ENCODE measurements at regions not wholly inside any gene's neighbourhood (a gene's known extent, or its start where the extent isn't known, plus 50 kb on each side); places are given as distances from the start of the nearest gene placed in this dataset.

DNA sequence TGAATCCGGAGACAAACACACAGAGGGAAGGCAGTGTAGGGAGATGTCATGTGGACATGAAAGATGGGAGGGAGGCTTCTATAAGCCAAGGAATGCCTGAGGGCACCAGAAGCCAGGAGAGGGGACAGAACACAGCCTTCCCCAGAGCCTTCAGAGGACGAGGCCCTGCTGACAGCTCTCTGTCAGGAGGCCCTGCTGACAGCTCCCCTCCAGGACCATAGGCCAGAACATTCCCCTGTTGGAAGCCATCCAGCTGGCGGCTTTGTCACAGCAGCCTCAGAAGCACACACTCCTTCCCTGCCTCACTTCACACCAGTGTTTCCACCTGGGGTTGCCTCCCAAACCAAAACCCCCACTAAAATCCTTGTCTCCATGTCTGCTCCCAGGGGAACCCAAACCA lies 171.3 kb upstream of the ID2 start:
- H3K27me3 Mint-ChIP-seq (ENCODE audit: unreplicated experiment) = peaks cover 2% of the 10 kb centered on the region

DNA sequence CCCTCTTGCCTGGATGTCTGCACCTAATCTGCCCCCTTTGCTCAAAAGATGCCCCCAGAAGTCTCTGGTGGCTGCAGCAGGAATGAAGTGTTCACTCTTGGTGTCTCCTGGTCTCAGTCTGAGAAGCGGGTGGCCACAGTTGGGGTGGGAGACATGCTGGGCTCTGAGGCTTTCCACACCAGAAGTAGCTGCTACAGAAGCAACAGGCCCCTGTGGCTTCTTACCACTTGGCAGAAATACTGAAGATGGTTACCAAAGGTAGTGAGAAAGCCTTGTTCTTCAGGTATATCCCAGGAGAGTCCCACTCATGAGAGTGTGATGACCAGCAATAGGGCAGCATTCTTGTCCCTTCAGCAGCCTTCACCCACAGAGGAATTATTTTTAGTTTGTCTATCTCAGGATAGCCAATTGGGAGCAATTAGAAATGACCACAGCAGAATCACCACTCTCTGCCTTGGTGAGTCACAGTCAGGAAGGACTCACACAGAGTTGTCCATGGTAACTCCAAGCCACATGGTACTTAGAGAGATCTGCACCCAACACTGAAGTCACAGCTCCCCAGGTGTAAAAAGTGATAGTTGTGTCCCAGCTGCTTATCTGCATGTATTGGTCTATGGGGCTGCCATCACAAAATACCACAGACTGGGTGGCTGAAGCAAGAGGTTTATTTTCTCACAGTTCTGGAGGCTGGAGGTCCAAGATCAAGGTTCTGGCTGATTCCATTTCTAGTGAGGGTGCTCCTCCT lies 169.8 kb upstream of the ID2 start:
- TF ChIP-seq, protein P1, sequence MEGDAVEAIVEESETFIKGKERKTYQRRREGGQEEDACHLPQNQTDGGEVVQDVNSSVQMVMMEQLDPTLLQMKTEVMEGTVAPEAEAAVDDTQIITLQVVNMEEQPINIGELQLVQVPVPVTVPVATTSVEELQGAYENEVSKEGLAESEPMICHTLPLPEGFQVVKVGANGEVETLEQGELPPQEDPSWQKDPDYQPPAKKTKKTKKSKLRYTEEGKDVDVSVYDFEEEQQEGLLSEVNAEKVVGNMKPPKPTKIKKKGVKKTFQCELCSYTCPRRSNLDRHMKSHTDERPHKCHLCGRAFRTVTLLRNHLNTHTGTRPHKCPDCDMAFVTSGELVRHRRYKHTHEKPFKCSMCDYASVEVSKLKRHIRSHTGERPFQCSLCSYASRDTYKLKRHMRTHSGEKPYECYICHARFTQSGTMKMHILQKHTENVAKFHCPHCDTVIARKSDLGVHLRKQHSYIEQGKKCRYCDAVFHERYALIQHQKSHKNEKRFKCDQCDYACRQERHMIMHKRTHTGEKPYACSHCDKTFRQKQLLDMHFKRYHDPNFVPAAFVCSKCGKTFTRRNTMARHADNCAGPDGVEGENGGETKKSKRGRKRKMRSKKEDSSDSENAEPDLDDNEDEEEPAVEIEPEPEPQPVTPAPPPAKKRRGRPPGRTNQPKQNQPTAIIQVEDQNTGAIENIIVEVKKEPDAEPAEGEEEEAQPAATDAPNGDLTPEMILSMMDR (IDR thresholded peaks at IDR 0.05; ENCODE audit: partially characterized antibody, unreplicated experiment) = no peak
- Mint-ChIP-seq H3K36me3 (ENCODE audit: unreplicated experiment) (peaks cover 16% of the 10 kb centered on the region), H3K27ac (ENCODE audit: unreplicated experiment) (no peak overlapping the region), H3K9me3 (ENCODE audit: unreplicated experiment) (peaks cover 11% of the 10 kb centered on the region), H3K27me3 (ENCODE audit: unreplicated experiment) (peaks cover 2% of the 10 kb centered on the region), H3K4me1 (ENCODE audit: low read depth, unreplicated experiment) (no peaks in the 10 kb centered on the region), H3K4me3 (ENCODE audit: unreplicated experiment) (no peak overlapping the region)
- no peak for DNase-seq

More for the DNA sequence above, 171.3 kb upstream of the ID2 start:
- no peak overlapping the region for H3K4me3 Mint-ChIP-seq (ENCODE audit: unreplicated experiment)
- TF ChIP-seq, protein P1 (IDR thresholded peaks at IDR 0.05; ENCODE audit: partially characterized antibody, unreplicated experiment) = no peak
- H3K9me3 Mint-ChIP-seq (ENCODE audit: unreplicated experiment) = peaks cover 11% of the 10 kb centered on the region
- peaks cover 16% of the 10 kb centered on the region for H3K36me3 Mint-ChIP-seq (ENCODE audit: unreplicated experiment)
- no peaks in the 10 kb centered on the region for H3K4me1 Mint-ChIP-seq (ENCODE audit: low read depth, unreplicated experiment)
- H3K27ac Mint-ChIP-seq (ENCODE audit: unreplicated experiment) = no peak overlapping the region
- DNase-seq = no peak

DNA sequence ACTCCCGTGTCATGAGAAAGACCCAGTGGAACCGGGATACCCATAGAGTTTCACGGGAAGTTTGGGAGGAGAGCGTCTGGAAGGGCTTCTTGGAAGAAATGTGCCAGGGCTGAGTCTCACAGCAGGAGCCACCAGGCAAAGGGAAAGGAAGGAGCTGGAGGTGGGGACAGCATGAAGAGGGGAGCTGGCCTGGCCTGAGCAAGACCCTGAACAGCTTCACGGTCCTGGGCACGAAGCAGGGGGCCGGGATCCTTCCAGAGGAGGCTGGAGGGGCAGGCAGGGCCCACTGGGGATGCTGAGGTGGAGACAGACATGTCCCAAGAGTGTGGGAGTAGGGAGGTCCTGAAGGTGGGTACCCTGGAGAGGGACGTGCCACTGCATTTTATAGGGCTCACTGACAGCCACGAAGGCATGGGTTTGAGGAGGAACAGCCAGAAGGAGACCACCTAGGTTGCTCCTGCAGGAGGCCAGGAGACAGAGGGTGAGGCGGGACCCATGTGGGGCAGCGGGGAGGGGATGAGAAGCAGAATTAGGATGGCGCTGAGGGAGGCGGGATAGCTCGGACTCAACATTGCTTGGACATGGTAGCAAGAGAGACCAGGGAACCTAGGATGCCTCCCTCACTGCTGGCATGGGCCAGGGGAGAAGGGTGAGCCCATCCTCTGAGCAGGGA lies 168.1 kb upstream of the ID2 start:
- peaks cover 2% of the 10 kb centered on the region for H3K27me3 Mint-ChIP-seq (ENCODE audit: unreplicated experiment)
- no peaks in the 10 kb centered on the region for H3K4me1 Mint-ChIP-seq (ENCODE audit: low read depth, unreplicated experiment)
- no peak overlapping the region for H3K4me3 Mint-ChIP-seq (ENCODE audit: unreplicated experiment)
- TF ChIP-seq, protein P1 (IDR thresholded peaks at IDR 0.05; ENCODE audit: partially characterized antibody, unreplicated experiment) = no peak
- H3K27ac Mint-ChIP-seq (ENCODE audit: unreplicated experiment) = no peak overlapping the region
- peaks cover 11% of the 10 kb centered on the region for H3K9me3 Mint-ChIP-seq (ENCODE audit: unreplicated experiment)
- peaks cover 16% of the 10 kb centered on the region for H3K36me3 Mint-ChIP-seq (ENCODE audit: unreplicated experiment)
- DNase-seq = no peak

DNA sequence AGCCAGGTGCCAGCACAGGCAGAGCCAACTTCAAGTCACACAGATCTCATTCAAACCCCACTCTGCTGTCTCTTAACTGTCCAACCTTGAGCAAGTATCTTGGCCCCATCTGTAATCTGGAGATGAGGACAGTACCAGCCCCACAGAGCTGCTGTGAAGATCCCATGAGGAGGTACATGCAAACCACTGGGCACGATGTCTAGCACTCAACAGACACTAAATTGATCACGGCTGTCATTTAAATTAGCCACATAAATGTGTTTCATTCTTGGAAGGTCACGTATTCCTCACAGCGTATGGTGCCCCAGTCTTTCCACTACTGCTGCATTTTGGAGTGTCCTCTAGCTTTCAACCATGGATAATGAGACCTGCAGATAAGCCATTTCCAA lies 167.6 kb upstream of the ID2 start:
- no peak overlapping the region for H3K27ac Mint-ChIP-seq (ENCODE audit: unreplicated experiment)
- TF ChIP-seq, protein P1 (IDR thresholded peaks at IDR 0.05; ENCODE audit: partially characterized antibody, unreplicated experiment) = no peak
- H3K27me3 Mint-ChIP-seq (ENCODE audit: unreplicated experiment) = peaks cover 2% of the 10 kb centered on the region
- no peak for DNase-seq
- H3K4me3 Mint-ChIP-seq (ENCODE audit: unreplicated experiment) = no peak overlapping the region
- H3K4me1 Mint-ChIP-seq (ENCODE audit: low read depth, unreplicated experiment) = no peaks in the 10 kb centered on the region
- peaks cover 13% of the 10 kb centered on the region for H3K36me3 Mint-ChIP-seq (ENCODE audit: unreplicated experiment)
- peaks cover 11% of the 10 kb centered on the region for H3K9me3 Mint-ChIP-seq (ENCODE audit: unreplicated experiment)
